ENCODE measurements at regions not wholly inside any gene's neighbourhood (a gene's known extent, or its start where the extent isn't known, plus 50 kb on each side); places are given as distances from the start of the nearest gene placed in this dataset.

- no peak for TF ChIP-seq CTCF (conservative IDR thresholded peaks at IDR 0.05; ENCODE audit: low read depth, low read length)
- DNase-seq (ENCODE audit: low read depth) = no peak
- no peak overlapping the region for H3K4me3 ChIP-seq (ENCODE audit: low read depth, low read length)
Observed at GRCh38 chrX:149262086-149262485, 243.0 kb downstream of the IDS start.

DNA sequence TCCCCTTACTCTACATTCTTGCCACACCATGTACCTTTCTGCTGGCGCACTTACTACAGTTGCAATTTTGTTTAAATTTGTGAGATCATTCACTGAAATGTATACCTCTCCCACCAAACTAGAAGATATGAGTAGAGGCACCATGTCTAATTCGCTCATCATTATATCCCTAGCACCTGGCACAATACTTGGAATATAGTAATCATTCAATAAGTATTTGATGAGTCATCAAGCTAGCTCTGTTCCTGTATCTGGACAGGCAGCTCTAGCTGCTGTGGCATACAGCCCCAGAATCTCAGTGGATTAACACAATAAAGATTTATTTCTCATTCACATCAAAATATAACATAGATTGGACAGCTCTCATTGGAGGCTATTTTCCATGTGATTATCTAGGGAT is 245.9 kb downstream of the IDS start:
- H3K4me3 ChIP-seq (ENCODE audit: low read depth, low read length) = no peak overlapping the region
- no peak for DNase-seq (ENCODE audit: low read depth)
- TF ChIP-seq CTCF (conservative IDR thresholded peaks at IDR 0.05; ENCODE audit: low read depth, low read length) = no peak

DNA sequence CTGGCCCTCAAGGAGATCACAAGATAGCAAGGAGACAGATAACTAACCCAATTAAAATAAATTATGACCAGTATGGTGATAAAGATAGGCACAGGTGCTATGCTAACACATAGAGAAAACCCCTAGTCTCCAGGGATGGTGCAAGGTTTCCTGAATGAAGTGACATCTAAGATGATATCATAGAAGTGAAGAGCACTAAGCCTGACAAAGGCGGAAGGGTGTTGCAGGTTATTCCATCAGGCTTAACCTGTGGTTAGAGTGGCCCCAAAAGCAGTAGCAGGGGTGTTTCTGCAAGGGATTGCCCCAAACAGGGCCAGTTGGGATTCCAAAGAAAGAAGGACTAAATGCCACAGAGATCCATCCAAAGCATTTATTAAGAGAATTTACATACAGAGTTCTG is 249.2 kb downstream of the IDS start:
- TF ChIP-seq CTCF (conservative IDR thresholded peaks at IDR 0.05; ENCODE audit: low read depth, low read length) = no peak

GRCh38 chrX:149248073-149248625 is 257.0 kb downstream of the IDS start:
- peak; percentile 7 for DNase-seq (ENCODE audit: low read depth)
- H3K4me3 ChIP-seq (ENCODE audit: low read depth, low read length) = no peak overlapping the region
- TF ChIP-seq CTCF (conservative IDR thresholded peaks at IDR 0.05; ENCODE audit: low read depth, low read length) = no peak

More for the DNA sequence above, 249.2 kb downstream of the IDS start:
- no peak for DNase-seq (ENCODE audit: low read depth)
- H3K4me3 ChIP-seq (ENCODE audit: low read depth, low read length) = no peak overlapping the region

DNA sequence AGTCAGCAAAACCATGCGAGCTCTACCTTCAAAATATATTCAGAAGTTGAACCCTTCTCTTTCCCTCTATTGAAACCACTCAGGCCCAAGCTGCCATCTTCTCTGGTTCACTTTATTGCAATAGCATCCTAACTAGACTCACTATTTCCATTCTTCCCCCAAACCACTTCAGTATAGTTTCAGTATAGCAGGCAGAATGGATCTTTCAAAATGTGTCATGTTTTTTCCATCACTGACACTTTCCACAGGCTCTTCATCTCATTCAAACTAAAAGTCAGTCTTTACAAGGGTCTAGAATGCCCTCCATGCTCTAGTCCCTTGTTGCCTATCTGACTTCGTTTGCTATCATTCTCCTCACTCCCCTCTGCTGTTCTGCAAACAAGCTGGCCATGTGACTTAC is 274.4 kb downstream of the IDS start:
- DNase-seq (ENCODE audit: low read depth) = no peak
- no peak overlapping the region for H3K4me3 ChIP-seq (ENCODE audit: low read depth, low read length)
- no peak for TF ChIP-seq CTCF (conservative IDR thresholded peaks at IDR 0.05; ENCODE audit: low read depth, low read length)

DNA sequence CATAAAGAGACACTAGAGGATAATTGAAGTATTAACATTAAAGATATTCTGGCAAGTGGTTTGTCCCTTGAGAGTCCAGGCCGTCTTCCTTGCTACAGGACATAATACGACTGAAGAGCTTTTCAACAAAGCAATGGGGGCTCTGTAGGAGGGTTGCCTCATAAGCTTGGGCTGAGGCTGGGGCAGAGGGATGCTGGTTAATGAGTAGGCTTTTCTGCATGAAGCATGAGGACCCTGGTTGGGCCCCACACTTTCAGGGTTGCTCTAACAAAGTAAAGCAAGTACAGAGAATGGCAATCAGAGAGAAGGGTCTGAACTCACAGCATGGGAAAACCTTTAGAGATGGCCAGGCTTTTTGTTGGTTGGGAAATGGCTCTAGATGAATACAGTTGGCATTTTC is 281.3 kb downstream of the IDS start:
- no peak overlapping the region for H3K4me3 ChIP-seq (ENCODE audit: low read depth, low read length)
- TF ChIP-seq CTCF (conservative IDR thresholded peaks at IDR 0.05; ENCODE audit: low read depth, low read length) = no peak
- no peak for DNase-seq (ENCODE audit: low read depth)

DNA sequence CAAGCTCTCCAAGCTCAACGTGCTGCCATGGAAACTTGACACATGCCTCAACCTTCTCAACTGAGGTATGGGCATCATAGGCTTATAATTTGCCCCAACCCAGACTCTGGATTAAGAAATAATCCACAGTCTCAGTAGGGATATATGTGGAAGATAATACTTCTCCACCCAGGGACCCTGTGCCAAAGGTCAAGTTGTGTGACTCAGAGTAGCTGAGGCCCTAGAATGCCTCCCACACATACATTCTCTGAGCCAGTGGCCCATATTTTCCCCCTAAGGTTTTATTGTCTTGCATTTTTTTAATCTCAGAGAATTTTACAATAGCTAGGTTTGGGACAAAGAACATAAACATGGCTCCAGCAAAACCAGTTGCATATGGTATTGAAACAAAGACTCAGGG is 283.1 kb downstream of the IDS start:
- TF ChIP-seq CTCF (conservative IDR thresholded peaks at IDR 0.05; ENCODE audit: low read depth, low read length) = no peak
- H3K4me3 ChIP-seq (ENCODE audit: low read depth, low read length) = no peak overlapping the region

More for the DNA sequence above, 283.1 kb downstream of the IDS start:
- no peak for DNase-seq (ENCODE audit: low read depth)

All from epithelial cell of proximal tubule (primary cell).